Endodermal cell (in vitro differentiated cells): ENCODE measurements at regions not wholly inside any gene's neighbourhood (a gene's known extent, or its start where the extent isn't known, plus 50 kb on each side); places are given as distances from the start of the nearest gene placed in this dataset.
"Not testable (repeated sequence)": the region's sequence is repeated elsewhere in the genome, so short reads cannot be mapped to it uniquely, and the experiment has no call there.

Source experiments
- DNase-seq: peaks from one replicate; pipeline ENCODE4 v3.0.0-alpha.2; 2017
- H3K27ac ChIP-seq: 2 replicates; pipeline ENCODE4 v1.5.1; 2013; ENCODE audit warnings: mild to moderate bottlenecking, low read depth, low read length, moderate library complexity
- H3K27me3 ChIP-seq: 2 replicates; pipeline ENCODE4 v1.6.1; 2013; ENCODE audit warnings: mild to moderate bottlenecking, low read length, moderate library complexity; ENCODE audit not compliant: insufficient read depth, control insufficient read depth, poor library complexity, severe bottlenecking
- H3K36me3 ChIP-seq: 2 replicates; pipeline ENCODE4 v1.7.0; 2013; ENCODE audit warnings: mild to moderate bottlenecking, low read length, moderate library complexity; ENCODE audit not compliant: control insufficient read depth, insufficient read depth
- H3K4me1 ChIP-seq: one replicate; pipeline ENCODE4 v1.7.0; 2013; ENCODE audit warnings: low read length; ENCODE audit not compliant: control insufficient read depth, insufficient read depth
- H3K4me3 ChIP-seq: 2 replicates; pipeline ENCODE4 v1.5.1; 2013; ENCODE audit warnings: mild to moderate bottlenecking, low read length, moderate library complexity
- H3K9ac ChIP-seq: 2 replicates; pipeline ENCODE4 v1.6.1; 2013; ENCODE audit warnings: mild to moderate bottlenecking, low read length, moderate library complexity; ENCODE audit not compliant: poor library complexity, severe bottlenecking; ENCODE audit errors: extremely low read depth
- H3K9me3 ChIP-seq: 2 replicates; pipeline ENCODE4 v1.6.1; 2013; ENCODE audit warnings: mild to moderate bottlenecking, low read length, moderate library complexity; ENCODE audit not compliant: control insufficient read depth
- H3K27ac Mint-ChIP-seq: 2 replicates; pipeline ENCODE4 v1.8.0; 2020; ENCODE audit warnings: mixed read lengths
- H3K27me3 Mint-ChIP-seq: 2 replicates; pipeline ENCODE4 v1.8.0; 2021; ENCODE audit warnings: mild to moderate bottlenecking, mixed read lengths; ENCODE audit not compliant: insufficient read depth
- H3K36me3 Mint-ChIP-seq: 2 replicates; pipeline ENCODE4 v1.8.0; 2020; ENCODE audit warnings: low read depth, mixed read lengths
- H3K4me1 Mint-ChIP-seq: 2 replicates; pipeline ENCODE4 v1.8.0; 2020; ENCODE audit warnings: mixed read lengths
- H3K4me3 Mint-ChIP-seq: 2 replicates; pipeline ENCODE4 v1.8.0; 2020; ENCODE audit warnings: mild to moderate bottlenecking, moderate library complexity, mixed read lengths
- H3K9me3 Mint-ChIP-seq: 2 replicates; pipeline ENCODE4 v1.8.0; 2020; ENCODE audit warnings: mild to moderate bottlenecking, mixed read lengths
- CTCF ChIP-seq: fragments of 200-600 bp; sonication (generic); conservative IDR thresholded peaks from 2 replicates; pipeline ENCODE4 v1.5.0; 2021; ENCODE audit warnings: antibody characterized with exemption, mild to moderate bottlenecking
- whole genome bisulfite sequencing, 2 experiments: methylation state at CpG; one replicate each; pipeline versions ENCODE4 v1.1.5 to v1.1.7; 2013; ENCODE audit warnings: missing lambda C conversion rate in 2 of 2, mixed read lengths in 1 of 2; ENCODE audit not compliant: insufficient coverage in 1 of 2, insufficient read length in 1 of 2; 5-methylcytosine and 5-hydroxymethylcytosine counted together

GRCh38 chr10:71011141-71011540 lies 122.8 kb upstream of the PCBD1 start:
- H3K4me1 ChIP-seq, result peaks cover 18% of the 10 kb centered on the region
- no peak overlapping the region for H3K4me3 ChIP-seq
- H3K27me3 ChIP-seq, result no peaks in the 10 kb centered on the region
- no peak for TF ChIP-seq CTCF
- 43 to 70% methylated on average over 1 to 3 of the region's 3 CpGs for WGBS, 2 experiments
- no peaks in the 10 kb centered on the region for H3K9me3 Mint-ChIP-seq
- H3K36me3 Mint-ChIP-seq, result no peaks in the 10 kb centered on the region
- H3K27ac ChIP-seq, result no peak overlapping the region
- H3K4me1 Mint-ChIP-seq, result peaks cover 39% of the 10 kb centered on the region
- H3K4me3 Mint-ChIP-seq, result no peak overlapping the region
- no peaks in the 10 kb centered on the region for H3K9me3 ChIP-seq
- H3K36me3 ChIP-seq, result no peaks in the 10 kb centered on the region
- no peak overlapping the region for H3K9ac ChIP-seq
- peak overlapping the region; percentile 76 for H3K27ac Mint-ChIP-seq
- peaks cover under 1% of the 10 kb centered on the region for H3K27me3 Mint-ChIP-seq
- DNase-seq, result no peak

GRCh38 chr10:71014021-71014805 lies 125.8 kb upstream of the PCBD1 start:
- H3K4me1 Mint-ChIP-seq, result peaks cover 26% of the 10 kb centered on the region
- Histone ChIP-seq H3K9me3 (no peaks in the 10 kb centered on the region), H3K36me3 (no peaks in the 10 kb centered on the region), H3K9ac (no peak overlapping the region), H3K4me3 (no peak overlapping the region), H3K4me1 (peaks cover 12% of the 10 kb centered on the region), H3K27ac (no peak overlapping the region), H3K27me3 (no peaks in the 10 kb centered on the region)
- H3K27me3 Mint-ChIP-seq, result peaks cover 12% of the 10 kb centered on the region
- no peak overlapping the region for H3K4me3 Mint-ChIP-seq
- TF ChIP-seq CTCF, result peak; percentile 47
- no peak overlapping the region for H3K27ac Mint-ChIP-seq
- H3K36me3 Mint-ChIP-seq, result no peaks in the 10 kb centered on the region
- WGBS, 2 experiments, result 86 to 91% methylated on average over 4 to 7 of the region's 8 CpGs
- DNase-seq, result no peak
- H3K9me3 Mint-ChIP-seq, result no peaks in the 10 kb centered on the region

GRCh38 chr10:71015674-71016073 lies 127.3 kb upstream of the PCBD1 start:
- H3K9ac ChIP-seq, result no peak overlapping the region
- Mint-ChIP-seq H3K9me3 (no peaks in the 10 kb centered on the region), H3K4me3 (no peak overlapping the region), H3K4me1 (peaks cover 23% of the 10 kb centered on the region), H3K27me3 (peaks cover 12% of the 10 kb centered on the region), H3K27ac (no peak overlapping the region), H3K36me3 (no peaks in the 10 kb centered on the region)
- no peak for TF ChIP-seq CTCF
- H3K27me3 ChIP-seq, result no peaks in the 10 kb centered on the region
- DNase-seq, result no peak
- no peak overlapping the region for H3K27ac ChIP-seq
- peaks cover 12% of the 10 kb centered on the region for H3K4me1 ChIP-seq
- H3K36me3 ChIP-seq, result no peaks in the 10 kb centered on the region
- no peak overlapping the region for H3K4me3 ChIP-seq
- WGBS, 2 experiments, result 90 to 92% methylated on average over 2 to 7 of the region's 7 CpGs
- no peaks in the 10 kb centered on the region for H3K9me3 ChIP-seq

GRCh38 chr10:71020061-71020460 lies 131.7 kb upstream of the PCBD1 start:
- not testable (repeated sequence) for H3K27ac ChIP-seq, H3K4me1 Mint-ChIP-seq, H3K4me3 ChIP-seq, H3K9me3 ChIP-seq, H3K27me3 ChIP-seq, DNase-seq, H3K27ac Mint-ChIP-seq, H3K4me1 ChIP-seq, H3K36me3 ChIP-seq, H3K36me3 Mint-ChIP-seq, H3K9ac ChIP-seq, H3K4me3 Mint-ChIP-seq
- WGBS, 2 experiments, result 94 to 100% methylated on average over 1 of the region's 1 CpG
- peaks cover 12% of the 10 kb centered on the region for H3K27me3 Mint-ChIP-seq
- peaks cover 11% of the 10 kb centered on the region for H3K9me3 Mint-ChIP-seq
